HG02973 (cell line): ENCODE measurements at regions not wholly inside any gene's neighbourhood (a gene's known extent, or its start where the extent isn't known, plus 50 kb on each side); places are given as distances from the start of the nearest gene placed in this dataset.
"Not testable (repeated sequence)": the region's sequence is repeated elsewhere in the genome, so short reads cannot be mapped to it uniquely, and the experiment has no call there.

Source experiments
- ATAC-seq: cut with Tn5 transposase; IDR thresholded peaks from one replicate; pipeline ENCODE4 v1.9.1; 2021; ENCODE audit warnings: moderate library complexity; ENCODE audit not compliant: unreplicated experiment

- ATAC-seq, result no peak
Measured at GRCh38 chr13:80180740-80181355, 160.1 kb downstream of the SPRY2 start.

- ATAC-seq, result no peak
Measured at GRCh38 chr13:80177327-80177726, 163.6 kb downstream of the SPRY2 start.

GRCh38 chr13:80173224-80173623 lies 167.7 kb downstream of the SPRY2 start:
- no peak for ATAC-seq

- no peak for ATAC-seq
Measured at GRCh38 chr13:80171096-80171495, 169.8 kb downstream of the SPRY2 start.

- no peak for ATAC-seq
Measured at GRCh38 chr13:80168089-80168850, 172.7 kb downstream of the SPRY2 start.

- ATAC-seq, result no peak
Measured at GRCh38 chr13:80166352-80166751, 174.6 kb downstream of the SPRY2 start.

GRCh38 chr13:80164462-80164861 lies 176.5 kb downstream of the SPRY2 start:
- no peak for ATAC-seq

GRCh38 chr13:80161896-80162295 lies 179.0 kb downstream of the SPRY2 start:
- ATAC-seq, result no peak

- no peak for ATAC-seq
Measured at GRCh38 chr13:80161219-80161618, 179.7 kb downstream of the SPRY2 start.

GRCh38 chr13:80160110-80160509 lies 180.8 kb downstream of the SPRY2 start:
- ATAC-seq, result no peak

GRCh38 chr13:80157261-80157932 lies 183.5 kb downstream of the SPRY2 start:
- ATAC-seq, result no peak

GRCh38 chr13:80152142-80152541 lies 188.8 kb downstream of the SPRY2 start:
- not testable (repeated sequence) for ATAC-seq

GRCh38 chr13:80151016-80151415 lies 189.9 kb downstream of the SPRY2 start:
- ATAC-seq, result no peak

GRCh38 chr13:80149736-80150135 lies 191.2 kb downstream of the SPRY2 start:
- ATAC-seq, result no peak

- no peak for ATAC-seq
Measured at GRCh38 chr13:80145171-80145690, 195.7 kb downstream of the SPRY2 start.

GRCh38 chr13:80144493-80144892 lies 196.4 kb downstream of the SPRY2 start:
- ATAC-seq, result no peak

- no peak for ATAC-seq
Measured at GRCh38 chr13:80141123-80141849, 199.6 kb downstream of the SPRY2 start.

GRCh38 chr13:80140685-80141084 lies 200.2 kb downstream of the SPRY2 start:
- ATAC-seq, result no peak

- no peak for ATAC-seq
Measured at GRCh38 chr13:80139196-80139595, 201.7 kb downstream of the SPRY2 start.

- ATAC-seq, result no peak
Measured at GRCh38 chr13:80137994-80138393, 202.9 kb downstream of the SPRY2 start.

- ATAC-seq, result no peak
Measured at GRCh38 chr13:80134346-80134745, 206.6 kb downstream of the SPRY2 start.
